Activated effector memory CD4-positive, alpha-beta T cell treated with anti-CD3 and anti-CD28 coated beads, Interleukin-2, amount 50 U/mL, for 16 hours (primary cell): ENCODE measurements at regions not wholly inside any gene's neighbourhood (a gene's known extent, or its start where the extent isn't known, plus 50 kb on each side); places are given as distances from the start of the nearest gene placed in this dataset.

ENCODE experiments used
- DNase-seq: peaks from one replicate; pipeline ENCODE4 v3.0.0-alpha.2; 2020

DNA sequence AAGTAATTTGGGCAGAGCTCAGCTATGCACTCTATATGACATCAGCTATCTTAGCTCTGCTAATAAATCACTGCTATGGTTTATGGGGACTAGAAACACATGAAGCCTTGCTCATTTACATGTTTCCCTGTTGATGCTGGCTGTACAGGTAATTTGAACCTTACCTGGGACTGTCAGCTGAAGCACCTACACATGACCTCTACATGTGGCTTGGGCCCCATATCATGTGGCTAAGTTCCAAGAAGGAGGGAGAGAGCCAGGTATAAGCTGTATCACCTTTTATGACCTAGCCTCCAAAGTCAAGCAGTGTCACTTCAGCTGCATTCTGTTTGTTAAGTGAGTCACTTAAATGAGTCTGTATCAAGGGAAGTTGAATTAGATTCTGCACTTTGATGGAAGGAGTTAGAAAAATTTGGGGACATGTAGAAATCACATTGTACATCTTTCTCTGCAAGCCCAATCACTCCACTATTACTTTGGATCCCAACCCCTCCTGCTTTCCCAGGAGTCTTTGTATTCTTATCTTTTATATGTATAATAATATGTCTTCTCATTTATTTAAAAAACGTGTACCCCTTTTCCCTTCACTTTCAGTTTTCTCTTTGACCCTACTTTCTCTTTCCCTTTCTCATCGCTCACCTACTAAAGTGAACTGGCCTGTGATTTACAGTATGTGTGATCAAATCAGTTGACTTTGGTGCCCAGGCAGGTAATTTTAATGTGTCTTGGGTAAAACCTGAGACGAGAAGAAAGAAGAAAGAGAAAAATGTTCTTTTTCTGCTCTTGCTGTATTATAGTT, 53.4 kb upstream of the PRKACB start:
- peak; percentile 60 for DNase-seq

DNA sequence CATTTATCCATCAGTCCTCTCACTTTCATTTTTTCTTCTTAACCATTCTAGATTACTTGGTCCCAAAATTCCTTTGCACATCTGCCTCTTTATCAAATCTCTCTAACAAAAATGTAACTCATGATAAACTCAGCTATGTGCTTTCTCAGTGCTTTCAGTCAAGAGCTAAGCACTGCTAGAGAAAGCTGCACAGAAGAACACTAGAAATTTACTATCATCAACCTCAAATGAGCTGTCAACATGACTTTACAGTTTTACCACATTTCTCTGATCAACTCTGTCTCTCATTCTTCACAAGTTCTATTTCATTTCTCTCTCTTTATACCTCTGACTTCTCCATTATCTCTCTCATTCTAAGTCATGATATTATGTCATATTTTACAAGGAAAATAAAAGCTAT, 54.2 kb upstream of the PRKACB start:
- no peak for DNase-seq

DNA sequence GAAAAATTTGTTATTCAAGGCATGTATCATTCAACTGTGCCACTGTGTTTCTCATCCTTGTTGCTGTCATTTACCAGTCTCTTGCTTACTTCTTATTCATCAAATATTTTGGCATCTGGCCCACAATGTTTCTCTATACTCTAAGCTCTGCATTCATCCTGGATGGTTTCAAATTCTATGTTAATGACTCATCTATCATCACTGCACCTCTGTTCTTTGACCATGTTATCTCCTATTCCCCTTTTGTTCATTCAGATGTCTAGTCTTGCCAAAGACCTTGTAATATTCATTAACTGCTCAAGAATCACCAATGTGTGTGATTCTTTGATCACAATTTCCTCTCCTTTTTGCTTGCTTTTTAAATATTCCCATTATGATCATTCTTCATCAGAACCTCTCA, 54.6 kb upstream of the PRKACB start:
- no peak for DNase-seq

DNA sequence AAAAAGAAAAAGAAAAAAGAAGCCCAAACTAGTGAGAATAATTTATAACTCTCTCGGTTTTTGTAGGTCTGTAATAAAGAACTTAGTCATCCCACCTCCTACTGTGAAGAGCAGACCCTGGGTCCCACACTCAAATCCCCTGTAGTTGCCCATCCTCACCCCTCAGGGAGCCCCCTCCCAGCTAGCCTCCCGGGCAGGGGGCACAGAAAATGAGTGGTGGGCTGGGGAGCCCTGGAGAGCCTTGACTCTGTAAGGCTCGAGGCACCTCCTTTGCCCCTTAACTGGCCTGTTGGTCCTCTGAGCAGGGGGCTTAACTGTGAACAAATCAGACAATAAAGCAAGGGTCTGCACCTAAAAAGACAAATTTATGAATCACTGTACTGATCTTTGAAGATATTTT, 57.5 kb upstream of the PRKACB start:
- no peak for DNase-seq

DNA sequence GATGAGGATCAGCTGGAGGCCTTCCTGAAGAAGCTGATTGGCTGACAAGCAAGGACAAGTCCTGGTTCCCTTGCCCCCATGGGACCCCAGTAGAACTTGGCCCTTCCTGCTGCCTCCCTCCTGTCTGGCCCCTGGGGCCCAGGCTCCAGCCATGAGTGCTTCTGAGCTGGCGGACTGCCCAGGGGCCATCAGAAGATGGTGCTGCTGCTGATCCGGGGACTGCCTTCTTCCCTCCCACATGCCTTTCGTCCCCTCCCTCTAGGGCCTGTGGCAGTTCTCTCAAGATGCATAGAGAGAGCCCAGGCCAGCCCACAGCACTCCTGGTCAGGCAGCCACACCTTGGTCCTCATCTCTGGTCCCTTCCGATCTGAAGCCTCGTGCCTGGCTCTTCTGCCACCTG, 57.9 kb upstream of the PRKACB start:
- no peak for DNase-seq

DNA sequence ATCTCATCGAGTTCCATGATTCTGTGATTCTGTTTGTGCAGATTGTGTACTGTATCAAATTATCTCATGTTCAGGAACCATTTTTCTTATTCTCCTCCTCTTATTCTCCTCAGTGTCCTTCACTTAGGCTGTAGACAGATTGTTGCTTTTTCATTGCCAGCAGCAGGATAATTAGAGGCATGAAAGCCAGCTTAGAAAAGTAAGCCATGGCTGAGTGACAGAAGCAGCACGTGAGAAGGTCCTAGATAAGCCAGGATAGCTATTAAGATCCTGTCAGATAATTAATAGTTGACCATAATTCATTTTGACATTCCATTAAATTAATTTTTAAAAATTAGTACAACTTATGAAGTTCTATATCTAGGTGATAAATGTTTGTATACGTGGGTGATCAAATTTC, 60.8 kb upstream of the PRKACB start:
- DNase-seq = no peak

DNA sequence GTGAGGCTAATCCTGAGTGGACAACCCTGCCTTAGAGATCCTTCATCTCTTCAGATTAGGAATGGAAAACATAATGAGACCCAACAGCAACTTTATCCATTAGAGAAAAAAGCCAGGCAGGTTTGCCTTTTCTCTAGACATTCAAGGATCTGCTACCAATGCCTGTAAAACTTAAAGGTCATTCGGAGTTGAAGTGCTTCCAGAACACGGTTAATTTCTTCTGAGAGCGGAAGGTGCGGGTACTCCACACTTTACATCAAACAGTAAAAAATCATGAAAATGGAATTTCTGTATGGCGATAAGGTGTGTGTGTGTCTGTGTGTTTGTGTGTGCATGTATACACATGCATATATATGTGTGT, 65.2 kb upstream of the PRKACB start:
- no peak for DNase-seq

DNA sequence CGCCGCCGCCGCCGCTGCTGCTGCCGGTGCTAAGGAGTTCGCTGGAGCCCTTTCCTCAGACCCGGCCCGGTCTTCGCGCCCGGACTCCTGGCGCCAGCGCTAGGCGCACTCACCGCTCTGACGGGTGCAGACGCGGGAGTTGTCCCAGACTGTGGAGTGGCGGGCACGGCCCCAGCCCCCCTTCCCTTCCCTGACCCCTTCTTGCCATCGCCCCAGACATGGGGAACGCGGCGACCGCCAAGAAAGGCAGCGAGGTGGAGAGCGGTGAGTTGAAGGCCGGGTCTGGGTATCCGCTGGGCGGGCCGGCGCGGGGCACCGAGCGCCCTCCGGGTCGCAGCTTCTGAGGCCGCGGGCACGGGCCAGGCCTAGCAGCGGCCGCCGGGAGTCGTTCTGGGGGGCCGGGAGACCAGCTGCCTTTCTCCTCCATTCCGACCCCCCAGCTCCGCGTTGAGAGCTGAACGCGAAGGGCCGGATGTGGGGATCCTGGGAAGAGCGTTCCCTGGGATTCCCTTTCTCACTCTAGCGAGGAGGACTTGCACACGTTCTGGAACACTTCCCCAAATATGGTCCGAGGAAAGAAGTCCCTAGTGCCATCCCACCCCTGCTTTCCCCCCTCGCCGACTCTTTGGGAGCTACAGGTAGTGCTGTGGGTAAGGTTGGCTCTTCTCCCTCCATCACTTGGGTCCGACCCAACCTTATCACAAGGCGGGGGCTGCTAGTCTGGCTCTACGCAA, 65.8 kb upstream of the PRKACB start:
- no peak for DNase-seq

DNA sequence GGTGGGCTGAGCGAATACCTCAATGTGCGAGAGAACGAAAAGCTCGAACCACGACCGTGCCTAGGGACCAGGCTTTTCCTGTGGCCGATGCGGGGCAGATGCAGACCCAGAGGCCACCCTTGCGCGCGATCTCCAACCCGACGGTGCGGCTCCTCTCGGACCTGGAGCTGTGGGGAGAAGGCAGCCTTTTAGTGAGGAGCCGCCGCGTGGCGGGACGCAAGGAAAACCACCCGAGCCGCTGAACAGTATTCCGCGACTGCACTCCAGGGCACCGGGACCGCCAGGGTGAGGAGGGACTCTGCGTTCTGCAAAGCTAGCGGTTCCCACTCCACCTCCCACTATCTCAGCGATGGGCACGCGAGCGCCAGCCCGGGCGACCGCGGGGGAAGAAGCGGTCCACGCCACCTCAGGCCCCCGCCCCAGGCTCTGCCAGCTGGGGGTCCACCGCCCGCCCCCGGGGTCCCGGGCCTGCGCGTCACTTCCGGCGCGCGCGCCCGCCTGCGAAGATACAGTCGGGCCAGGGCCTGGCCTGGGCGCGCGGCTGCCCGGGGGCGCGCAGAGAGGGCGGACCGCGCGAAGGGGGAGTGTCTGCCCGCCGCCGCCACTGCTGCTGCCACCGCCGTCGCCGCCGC, 66.5 kb upstream of the PRKACB start:
- DNase-seq = peak; percentile 84

DNA sequence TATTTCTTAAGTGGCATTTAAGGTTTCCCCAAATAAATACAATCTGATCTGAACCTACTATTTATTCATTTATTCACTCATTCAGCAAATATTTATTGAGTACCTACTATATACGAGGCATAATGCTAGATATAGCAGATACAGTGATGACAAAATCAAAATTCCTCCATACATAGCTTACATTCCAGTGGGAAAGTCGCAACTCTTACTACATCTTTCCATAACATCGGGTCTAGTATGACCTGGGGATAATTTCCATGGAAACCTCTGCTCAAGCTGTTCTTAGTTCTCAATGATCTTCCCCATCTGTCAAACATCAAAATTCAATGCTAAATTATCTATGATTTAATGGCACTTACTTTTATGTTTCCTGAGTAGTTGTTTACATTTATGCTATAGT, 70.8 kb upstream of the PRKACB start:
- no peak for DNase-seq

DNA sequence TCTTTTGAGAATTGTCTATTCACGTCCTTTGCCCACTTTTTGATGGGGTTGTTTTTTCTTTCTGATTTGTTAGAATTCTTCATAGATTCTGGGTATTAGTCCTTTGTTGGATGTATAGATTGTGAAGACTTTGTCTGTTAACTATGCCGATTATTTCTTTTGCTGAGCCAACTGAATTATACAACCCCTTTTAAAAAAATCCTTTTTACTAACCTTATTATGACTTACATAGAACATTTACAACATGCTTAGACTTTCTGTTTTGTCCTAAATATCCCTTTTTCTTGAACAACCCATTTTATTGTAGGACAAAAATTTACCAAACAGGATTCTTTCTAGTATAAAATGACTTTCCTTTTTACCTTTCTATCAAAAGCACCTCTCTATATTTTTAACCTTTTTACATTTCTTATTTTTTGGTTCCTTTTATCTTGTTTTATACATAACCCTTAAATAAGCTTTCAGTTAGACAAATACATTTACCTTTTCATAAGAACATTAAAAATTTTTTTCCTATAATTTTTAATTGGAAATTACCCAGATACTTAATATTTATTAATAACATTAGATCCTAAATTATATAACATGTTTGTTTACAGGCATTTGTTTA, 70.4 kb upstream of the TTLL7 start:
- DNase-seq = no peak

DNA sequence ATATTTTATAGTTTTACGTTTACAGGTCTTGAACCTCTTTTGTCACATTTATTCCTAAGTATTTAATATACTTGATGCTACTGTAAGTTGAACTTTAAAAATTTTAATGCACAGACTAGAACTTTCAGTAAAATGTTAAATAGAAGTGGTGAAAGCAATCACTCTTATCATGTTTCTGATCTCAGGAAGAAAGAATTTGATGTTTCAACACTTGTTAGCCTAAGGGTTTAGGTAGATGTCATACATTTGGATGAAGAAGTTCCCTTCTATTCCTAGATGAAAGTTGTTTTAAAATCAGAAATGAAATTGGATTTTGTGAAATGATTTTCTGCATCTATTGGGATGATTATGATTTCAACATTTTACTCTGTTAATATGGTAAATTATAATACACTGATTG, 63.6 kb upstream of the TTLL7 start:
- no peak for DNase-seq

DNA sequence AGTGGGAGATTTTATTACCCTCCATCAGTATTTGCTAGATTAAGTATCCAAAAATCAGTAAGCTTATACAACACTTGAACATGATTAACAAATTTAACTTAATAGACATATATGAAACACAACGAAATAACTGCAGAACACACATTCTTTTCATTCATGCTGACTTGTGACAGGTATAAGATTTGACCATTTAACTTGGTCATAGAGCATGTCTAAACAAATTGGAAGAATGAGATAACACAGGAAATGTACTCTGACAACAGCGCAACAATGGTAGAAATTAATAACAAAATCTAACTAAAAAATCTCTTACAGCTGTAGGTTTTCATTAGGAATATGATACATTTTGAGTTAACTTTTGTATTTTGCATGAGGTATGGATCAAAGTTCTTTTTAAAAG, 62.4 kb upstream of the TTLL7 start:
- DNase-seq = no peak

DNA sequence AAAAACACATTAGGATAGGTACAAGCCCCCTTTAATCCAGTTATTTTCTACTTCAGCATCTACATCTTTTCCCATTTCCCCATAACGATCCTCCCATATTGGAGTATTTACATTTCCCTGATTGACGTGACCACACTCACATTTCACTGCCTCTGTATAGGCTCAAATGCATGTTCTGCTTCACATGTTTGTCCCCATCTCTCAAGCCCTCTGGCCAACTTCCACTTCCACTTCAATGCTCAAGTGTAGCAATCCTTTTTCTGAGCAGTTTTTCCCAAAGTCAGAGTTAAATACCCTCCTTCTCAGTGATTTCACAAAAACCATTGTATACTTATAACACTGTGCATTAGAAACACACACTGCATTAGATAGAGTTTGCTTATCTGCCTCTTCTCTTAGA, 61.8 kb upstream of the TTLL7 start:
- no peak for DNase-seq

DNA sequence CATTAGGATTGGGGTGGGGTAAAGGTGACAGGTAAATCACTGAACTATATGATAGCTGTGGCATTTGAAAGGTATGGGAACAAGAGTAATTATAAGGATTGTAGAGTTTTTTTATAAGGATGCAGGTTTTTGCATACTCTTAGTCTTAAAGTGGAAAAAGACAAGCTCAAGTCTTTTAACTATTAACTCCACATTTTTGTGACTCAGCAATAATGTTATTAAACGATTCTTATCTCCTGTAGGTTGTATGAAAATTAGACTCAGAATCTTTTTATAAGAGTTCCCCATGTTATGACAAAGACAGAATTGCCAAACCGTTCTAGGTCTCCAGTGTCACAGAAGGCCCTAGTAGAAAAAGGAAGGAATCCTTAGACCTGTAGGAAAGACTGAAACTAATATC, 49.9 kb upstream of the TTLL7 start:
- no peak for DNase-seq
